ENCODE measurements at regions not wholly inside any gene's neighbourhood (a gene's known extent, or its start where the extent isn't known, plus 50 kb on each side); places are given as distances from the start of the nearest gene placed in this dataset.

GRCh38 chr5:6169660-6170059 lies 208.7 kb downstream of the MED10 start:
- DNase-seq (ENCODE audit: low read depth in 2 of 2), result no peak

GRCh38 chr5:6166698-6167394 lies 211.5 kb downstream of the MED10 start:
- no peak for DNase-seq (ENCODE audit: low read depth in 2 of 2)

- DNase-seq (ENCODE audit: low read depth in 2 of 2), result no peak
Measured at GRCh38 chr5:6163913-6164312, 214.4 kb downstream of the MED10 start.

DNA sequence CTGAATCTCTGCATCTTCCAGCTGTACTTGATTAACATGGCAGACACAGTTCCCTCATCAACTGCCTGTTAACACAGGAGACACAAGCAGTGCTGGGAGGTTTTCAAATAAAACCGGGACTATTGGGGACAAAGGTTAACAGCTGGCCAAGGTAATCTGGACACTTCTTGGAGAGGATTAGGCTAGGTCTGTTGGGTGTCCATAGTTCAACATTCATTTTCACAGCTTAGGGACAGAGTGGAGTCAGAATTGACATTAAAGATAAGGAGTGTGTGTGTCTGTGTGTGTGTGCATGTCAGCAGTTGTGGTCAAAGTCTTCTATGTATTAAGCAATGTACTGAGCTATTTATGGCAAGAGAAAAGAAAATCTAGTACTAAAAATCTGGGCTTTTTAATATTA lies 216.2 kb downstream of the MED10 start:
- DNase-seq (ENCODE audit: low read depth in 2 of 2), result no peak

- DNase-seq (ENCODE audit: low read depth in 2 of 2), result no peak
Measured at GRCh38 chr5:6161257-6161656, 217.1 kb downstream of the MED10 start.

- no peak for DNase-seq (ENCODE audit: low read depth in 2 of 2)
Measured at GRCh38 chr5:6159832-6160430, 218.4 kb downstream of the MED10 start.

GRCh38 chr5:6158974-6159831 lies 219.1 kb downstream of the MED10 start:
- no peak for DNase-seq (ENCODE audit: low read depth in 2 of 2)

DNA sequence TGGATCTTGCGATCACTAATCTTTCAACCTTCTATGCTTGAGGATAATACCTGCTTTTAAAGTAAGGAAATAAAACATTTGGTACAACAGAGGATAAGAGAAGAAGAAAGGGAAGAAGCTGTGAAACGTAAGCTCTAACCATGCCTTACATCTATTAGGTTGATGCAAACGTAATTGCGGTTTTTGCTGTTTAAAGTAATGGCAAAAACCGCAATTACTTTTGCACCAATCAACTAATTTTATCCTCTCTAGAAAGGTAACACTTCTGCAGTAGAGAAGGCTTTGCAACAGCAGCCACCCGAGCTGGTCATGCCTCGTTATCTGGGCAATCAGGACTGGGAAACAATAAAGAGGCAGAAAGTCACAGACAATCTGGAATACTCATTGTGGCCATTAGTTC lies 224.1 kb downstream of the MED10 start:
- no peak for DNase-seq (ENCODE audit: low read depth in 2 of 2)

- DNase-seq (ENCODE audit: low read depth in 2 of 2), result no peak
Measured at GRCh38 chr5:6146271-6146670, 232.1 kb downstream of the MED10 start.

- no peak for DNase-seq (ENCODE audit: low read depth in 2 of 2)
Measured at GRCh38 chr5:6145616-6146237, 232.6 kb downstream of the MED10 start.

DNA sequence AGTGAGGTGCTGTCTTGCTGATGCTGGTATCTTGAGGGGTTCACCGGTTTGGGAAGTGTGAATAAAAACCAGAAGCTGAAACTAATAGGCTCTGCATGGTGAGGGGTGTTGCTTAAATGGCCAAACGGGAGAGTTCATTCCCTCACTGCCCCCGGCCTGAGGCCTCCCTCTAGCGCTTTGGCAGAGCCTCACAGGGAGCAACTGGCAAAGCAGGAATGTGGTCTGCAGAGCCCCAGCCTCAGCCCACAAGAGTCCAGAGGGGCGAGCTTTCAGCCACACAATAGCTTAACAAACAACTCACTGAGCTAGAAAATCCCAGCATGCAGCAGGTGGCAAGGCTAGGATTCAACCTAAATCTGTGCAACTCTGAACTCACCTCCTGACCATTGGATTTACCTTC lies 234.8 kb downstream of the MED10 start:
- DNase-seq (ENCODE audit: low read depth in 2 of 2), result no peak

DNA sequence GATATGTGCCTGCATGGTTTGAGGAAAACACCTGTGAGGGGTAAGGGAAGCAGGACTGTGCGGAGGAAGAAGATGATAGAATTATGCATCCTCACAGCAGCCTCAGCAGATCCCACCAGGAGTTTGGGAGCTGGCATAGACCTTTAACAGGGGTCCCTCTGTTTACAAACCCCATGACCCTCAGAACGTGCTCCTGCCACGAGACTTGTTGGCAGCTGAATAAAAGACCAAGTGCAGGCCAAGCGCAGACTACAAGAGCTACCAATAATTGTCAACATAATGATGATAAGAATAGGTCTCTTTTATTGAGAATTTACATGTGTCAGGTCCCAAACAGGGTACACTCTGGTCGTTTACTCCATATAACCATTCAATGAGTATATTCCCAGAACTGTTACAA lies 236.0 kb downstream of the MED10 start:
- DNase-seq (ENCODE audit: low read depth in 2 of 2), result no peak

DNA sequence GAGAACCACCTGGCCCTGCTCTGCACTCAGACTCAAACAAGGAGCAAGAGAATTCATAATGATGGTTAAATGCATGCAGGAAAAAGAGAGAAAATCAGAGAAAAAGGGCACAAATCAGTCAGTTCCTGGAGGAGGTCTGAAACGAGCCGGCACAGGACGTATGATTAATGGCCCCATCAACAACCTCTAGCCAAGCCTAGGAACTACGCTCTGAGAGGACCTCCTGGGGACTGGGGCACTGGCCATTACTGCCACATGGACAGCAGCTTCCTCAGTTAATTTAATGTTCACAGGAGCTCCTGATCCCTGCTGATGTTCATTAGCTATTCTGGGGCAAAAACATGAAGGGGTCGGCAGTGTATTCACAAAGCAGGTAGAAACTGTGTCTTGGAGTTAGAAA lies 238.1 kb downstream of the MED10 start:
- DNase-seq (ENCODE audit: low read depth in 2 of 2), result no peak

DNA sequence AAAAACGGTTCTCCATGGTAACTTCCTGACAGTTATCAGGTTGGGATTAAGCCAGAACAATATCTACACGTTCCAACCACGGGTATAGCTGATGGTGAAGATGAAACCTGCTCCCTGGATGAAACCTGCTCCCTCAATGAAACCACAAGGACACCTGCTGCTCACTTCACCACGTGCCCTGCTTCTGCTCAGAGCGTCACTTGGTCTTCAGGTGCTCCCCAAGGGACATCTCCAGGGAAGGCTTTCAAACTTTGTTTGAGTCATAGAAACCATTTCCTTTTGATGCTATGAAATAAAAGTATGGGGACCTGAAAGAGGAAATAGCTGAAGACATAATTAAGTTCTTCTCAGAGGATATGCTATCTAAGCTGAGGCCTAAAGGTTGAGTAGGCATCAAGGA lies 242.4 kb downstream of the MED10 start:
- no peak for DNase-seq (ENCODE audit: low read depth in 2 of 2)

GRCh38 chr5:6134281-6134680 lies 244.1 kb downstream of the MED10 start:
- no peak for DNase-seq (ENCODE audit: low read depth in 2 of 2)

- no peak for DNase-seq (ENCODE audit: low read depth in 2 of 2)
Measured at GRCh38 chr5:6125781-6126180, 252.6 kb downstream of the MED10 start.

DNA sequence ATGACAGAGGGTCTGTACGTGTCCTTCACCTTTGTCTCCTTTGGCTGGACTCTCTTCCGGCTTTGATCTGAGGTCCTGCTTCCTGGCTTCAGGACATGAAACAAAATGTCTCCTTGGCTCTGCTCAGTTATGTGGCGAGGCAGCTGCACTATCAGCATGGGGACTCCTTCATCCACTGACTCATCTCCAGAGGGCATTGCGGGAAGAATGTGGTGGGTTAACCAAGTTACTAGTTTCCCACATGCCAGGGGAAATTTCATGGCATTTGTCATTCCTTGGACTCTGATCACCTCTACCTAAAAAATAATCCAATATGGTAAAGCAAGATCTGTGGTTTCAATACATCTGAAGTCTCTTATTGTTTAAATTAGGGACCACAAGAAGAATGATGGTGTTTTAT lies 259.7 kb downstream of the MED10 start:
- no peak for DNase-seq (ENCODE audit: low read depth in 2 of 2)

- no peak for DNase-seq (ENCODE audit: low read depth in 2 of 2)
Measured at GRCh38 chr5:6117212-6117611, 261.1 kb downstream of the MED10 start.

DNA sequence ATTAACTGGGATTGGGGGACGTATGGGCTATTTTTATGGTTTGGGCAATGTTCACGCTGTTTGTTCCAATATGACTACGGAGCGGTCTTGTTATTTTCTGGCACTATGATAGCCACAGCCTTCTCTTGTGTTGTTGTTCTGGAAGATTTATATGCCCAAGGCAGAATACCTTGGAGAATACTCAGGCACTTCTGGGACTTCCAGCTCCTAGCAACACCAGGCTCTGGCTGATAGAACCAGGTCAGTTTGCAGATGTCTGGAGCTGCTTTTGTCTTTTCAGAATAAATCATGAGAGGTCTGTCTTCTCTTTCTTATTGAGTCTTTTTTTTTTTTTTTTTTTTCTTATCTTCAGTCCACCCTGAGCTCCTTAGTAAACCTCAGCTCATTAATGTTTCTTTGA lies 262.5 kb downstream of the MED10 start:
- DNase-seq (ENCODE audit: low read depth in 2 of 2), result no peak

GRCh38 chr5:6112538-6112937 lies 265.8 kb downstream of the MED10 start:
- no peak for DNase-seq (ENCODE audit: low read depth in 2 of 2)

DNA sequence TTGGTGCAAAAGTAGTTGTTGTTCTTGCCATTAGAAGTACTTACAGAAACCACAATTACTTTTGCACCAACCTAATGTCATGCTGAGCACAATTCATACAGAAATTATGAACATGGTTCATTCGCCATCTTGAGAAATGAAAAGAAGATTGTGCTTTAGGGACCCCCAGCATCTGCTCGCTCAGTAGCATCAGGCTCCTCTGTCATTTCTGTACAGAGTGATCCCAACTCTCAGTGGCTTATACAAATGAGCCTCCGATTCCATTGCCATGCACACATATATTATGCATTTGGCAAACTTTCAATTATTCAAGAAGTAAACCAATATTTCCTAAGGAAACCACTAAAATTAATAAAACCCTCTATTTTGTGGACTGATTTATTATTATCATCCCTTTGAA lies 266.2 kb downstream of the MED10 start:
- DNase-seq (ENCODE audit: low read depth in 2 of 2), result no peak

DNA sequence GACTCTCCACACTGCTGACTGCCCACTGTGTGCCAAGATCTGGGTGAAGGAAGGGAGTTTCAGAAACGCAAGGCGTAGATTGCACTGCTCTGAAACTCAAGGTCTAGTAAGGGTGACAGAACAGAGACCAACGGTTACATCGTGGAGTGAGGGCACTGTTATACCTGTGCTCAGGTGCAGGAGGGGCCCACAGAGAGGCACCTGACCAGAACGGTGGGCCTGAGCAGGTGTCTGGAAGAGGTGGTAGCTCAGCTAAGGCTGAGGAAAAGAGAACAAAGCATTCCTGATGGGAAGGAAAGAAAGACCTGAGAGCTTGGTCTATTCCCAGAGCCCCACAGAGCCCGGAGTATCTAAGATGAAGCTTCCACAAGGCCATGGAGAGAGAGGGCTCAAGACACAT lies 267.2 kb downstream of the MED10 start:
- DNase-seq (ENCODE audit: low read depth in 2 of 2), result no peak

Data from stimulated activated CD8-positive, alpha-beta memory T cell treated with anti-CD3 and anti-CD28 coated beads, Interleukin-15, amount 100 ng/mL, for 48 hours (primary cell).